HEK293 (cell line): ENCODE measurements at regions not wholly inside any gene's neighbourhood (a gene's known extent, or its start where the extent isn't known, plus 50 kb on each side); places are given as distances from the start of the nearest gene placed in this dataset.
A peak's percentile ranks its signal among the peaks of the same experiment; 100 is the strongest.

Source experiments
- CTCF ChIA-PET: fragments of 350-600 bp; formaldehyde crosslinking; extraction: SDS; loops from one replicate; lab custom pipeline; 2021; ENCODE audit warnings: antibody characterized with exemption; lab: Yijun Ruan, JAX
- POLR2A ChIA-PET: fragments of 300-600 bp; formaldehyde crosslinking; extraction: SDS; loops from one replicate; lab custom pipeline; 2020; ENCODE audit warnings: antibody characterized with exemption, inconsistent platforms; lab: Yijun Ruan, JAX
- H3K27ac ChIP-seq: fragments of 200-500 bp; sonication (Bioruptor generic); 2 replicates; pipeline ENCODE4 v1.5.1; 2014; ENCODE audit warnings: low read depth, low read length, control low read depth, inconsistent platforms; ENCODE audit errors: extremely low read depth
- H3K36me3 ChIP-seq, 2 experiments: fragments of 200-500 bp in 1 of 2; sonication (Bioruptor generic) in 1 of 2; 1 replicate in 1 of 2; 2 replicates in 1 of 2; pipeline ENCODE4 v1.5.1; 2014 to 2017; ENCODE audit warnings: inconsistent platforms in 2 of 2, low read length in 2 of 2; ENCODE audit not compliant: control insufficient read depth in 2 of 2, insufficient read depth in 1 of 2
- H3K4me1 ChIP-seq: fragments of 200-500 bp; sonication (Bioruptor generic); 2 replicates; pipeline ENCODE4 v1.5.1; 2014; ENCODE audit warnings: mild to moderate bottlenecking, low read length, inconsistent platforms; ENCODE audit not compliant: control insufficient read depth, insufficient read depth
- H3K4me3 ChIP-seq: 2 replicates; pipeline ENCODE4 v1.5.1; 2011; ENCODE audit warnings: low read depth, mild to moderate bottlenecking, control low read depth, low read length, moderate library complexity
- H3K9me3 ChIP-seq: fragments of 200-500 bp; sonication (Bioruptor generic); 2 replicates; pipeline ENCODE4 v1.5.1; 2014; ENCODE audit warnings: low read depth, low read length, inconsistent platforms; ENCODE audit not compliant: control insufficient read depth, insufficient read depth
- CTCF ChIP-seq: fragments of 450-650 bp; formaldehyde crosslinking; IDR thresholded peaks from 2 replicates; pipeline ENCODE4 v1.5.1; 2016; ENCODE audit warnings: missing biosample characterization, missing genetic modification characterization
- SCRT1 ChIP-seq: fragments of 450-650 bp; formaldehyde crosslinking; IDR thresholded peaks from 2 replicates; pipeline ENCODE4 v1.5.1; 2016; ENCODE audit warnings: missing biosample characterization, missing genetic modification characterization, borderline replicate concordance
- SCRT2 ChIP-seq: fragments of 450-650 bp; formaldehyde crosslinking; IDR thresholded peaks from 2 replicates; pipeline ENCODE4 v1.5.1; 2016; ENCODE audit warnings: missing biosample characterization, missing genetic modification characterization
- TCF7L2 ChIP-seq: IDR thresholded peaks from 2 replicates; pipeline ENCODE4 v1.6.1; 2011; ENCODE audit warnings: low read depth, mild to moderate bottlenecking, inconsistent platforms, low read length, moderate library complexity, borderline replicate concordance
- ZBTB20 ChIP-seq: fragments of 450-650 bp; formaldehyde crosslinking; IDR thresholded peaks from 2 replicates; pipeline ENCODE4 v1.5.1; 2016; ENCODE audit warnings: missing biosample characterization, missing genetic modification characterization
- ZBTB8A ChIP-seq: fragments of 450-650 bp; formaldehyde crosslinking; IDR thresholded peaks from 2 replicates; pipeline ENCODE4 v1.5.1; 2016; ENCODE audit warnings: missing biosample characterization, missing genetic modification characterization
- ZFP3 ChIP-seq: fragments of 450-650 bp; formaldehyde crosslinking; IDR thresholded peaks from 2 replicates; pipeline ENCODE4 v1.5.1; 2016; ENCODE audit warnings: low read depth, missing biosample characterization, missing genetic modification characterization
- ZNF138 ChIP-seq: fragments of 450-650 bp; formaldehyde crosslinking; IDR thresholded peaks from 2 replicates; pipeline ENCODE4 v1.5.1; 2016; ENCODE audit warnings: missing biosample characterization, missing genetic modification characterization, borderline replicate concordance
- ZNF140 ChIP-seq: fragments of 450-650 bp; formaldehyde crosslinking; IDR thresholded peaks from 2 replicates; pipeline ENCODE4 v1.5.1; 2016; ENCODE audit warnings: missing biosample characterization, missing genetic modification characterization
- ZNF2 ChIP-seq: fragments of 450-650 bp; formaldehyde crosslinking; IDR thresholded peaks from 2 replicates; pipeline ENCODE4 v1.5.1; 2016; ENCODE audit warnings: missing biosample characterization, missing genetic modification characterization
- ZNF223 ChIP-seq: fragments of 450-650 bp; formaldehyde crosslinking; IDR thresholded peaks from 2 replicates; pipeline ENCODE4 v1.5.1; 2016; ENCODE audit warnings: missing biosample characterization, missing genetic modification characterization
- ZNF24 ChIP-seq: fragments of 450-650 bp; formaldehyde crosslinking; IDR thresholded peaks from 2 replicates; pipeline ENCODE4 v1.5.1; 2016; ENCODE audit warnings: missing biosample characterization, missing genetic modification characterization
- ZNF518A ChIP-seq: fragments of 450-650 bp; formaldehyde crosslinking; conservative IDR thresholded peaks from 2 replicates; pipeline ENCODE4 v1.5.1; 2016; ENCODE audit warnings: low read depth, missing biosample characterization, missing genetic modification characterization
- ZNF555 ChIP-seq: fragments of 450-650 bp; formaldehyde crosslinking; conservative IDR thresholded peaks from 2 replicates; pipeline ENCODE4 v1.5.1; 2017; ENCODE audit warnings: missing biosample characterization, mild to moderate bottlenecking, missing genetic modification characterization, inconsistent platforms
- ZNF560 ChIP-seq: fragments of 450-650 bp; formaldehyde crosslinking; IDR thresholded peaks from 2 replicates; pipeline ENCODE4 v1.5.1; 2017; ENCODE audit warnings: missing biosample characterization, missing genetic modification characterization, borderline replicate concordance
- ZNF670 ChIP-seq: fragments of 450-650 bp; formaldehyde crosslinking; IDR thresholded peaks from 2 replicates; pipeline ENCODE4 v1.5.1; 2016; ENCODE audit warnings: missing biosample characterization, missing genetic modification characterization, low read depth
- ZNF777 ChIP-seq: fragments of 450-650 bp; formaldehyde crosslinking; IDR thresholded peaks from 2 replicates; pipeline ENCODE4 v1.5.1; 2017; ENCODE audit warnings: missing biosample characterization, missing genetic modification characterization, borderline replicate concordance
- ZNF830 ChIP-seq: fragments of 450-650 bp; IDR thresholded peaks from 2 replicates; pipeline ENCODE4 v1.5.0; 2018; ENCODE audit warnings: missing biosample characterization, missing genetic modification characterization, low read depth, mild to moderate bottlenecking, moderate library complexity
- ZNF843 ChIP-seq: fragments of 450-650 bp; formaldehyde crosslinking; IDR thresholded peaks from 2 replicates; pipeline ENCODE4 v1.5.1; 2016; ENCODE audit warnings: missing biosample characterization, missing genetic modification characterization

GRCh38 chr22:45101515-45102227 is 62.1 kb upstream of the NUP50 start (continued):
- TF ChIP-seq ZNF518A (tag by site-specific recombination), result no peak
- TF ChIP-seq ZNF140 (tag by site-specific recombination), result no peak
- TF ChIP-seq ZNF24 (tag by site-specific recombination), result no peak
- peak; percentile 23; the same call in 1 of the 2 replicates for TF ChIP-seq CTCF
- no peak for TF ChIP-seq ZNF843 (tag by site-specific recombination)
- no peak for TF ChIP-seq TCF7L2
- no peak for TF ChIP-seq ZNF560 (tag by site-specific recombination)
- no peak for TF ChIP-seq ZNF555 (tag by site-specific recombination)
- TF ChIP-seq ZNF223 (tag by site-specific recombination), result no peak
- TF ChIP-seq ZBTB20 (tag by site-specific recombination), result no peak
- TF ChIP-seq ZNF2 (tag by site-specific recombination), result no peak
- no peak for TF ChIP-seq SCRT1 (tag by site-specific recombination)
- TF ChIP-seq ZBTB8A, result no peak
- TF ChIP-seq, all 188 proteins: peak for 3

GRCh38 chr22:45102896-45103420 is 60.8 kb upstream of the NUP50 start:
- H3K4me3 ChIP-seq, result no peak overlapping the region
- TF ChIP-seq SCRT1 (tag by site-specific recombination) (peak; percentile 68; the same call in 1 of the 2 replicates), SCRT2 (tag by site-specific recombination) (peak; percentile 96), ZNF670 (no peak)
- CTCF ChIA-PET, result interaction anchor here (0.5 to 1.1 kb wide), 4 partner anchors 12 to 181 kb away, joined by 3 to 9 read pairs (median 4); no protein-coding TSS in a partner anchor
- POLR2A ChIA-PET, result no interaction called here
- H3K36me3 ChIP-seq, result no peaks in the 10 kb centered on the region
- H3K9me3 ChIP-seq, result no peaks in the 10 kb centered on the region
- no peaks in the 10 kb centered on the region for H3K4me1 ChIP-seq
- no peak overlapping the region for H3K27ac ChIP-seq

GRCh38 chr22:45103756-45104155 is 60.0 kb upstream of the NUP50 start:
- POLR2A ChIA-PET, result no interaction called here
- Histone ChIP-seq H3K36me3 (no peaks in the 10 kb centered on the region), H3K4me1 (no peaks in the 10 kb centered on the region), H3K27ac (no peak overlapping the region), H3K4me3 (no peak overlapping the region), H3K9me3 (no peaks in the 10 kb centered on the region)
- TF ChIP-seq ZNF830 (tag by site-specific recombination) (no peak), ZNF777 (tag by site-specific recombination) (no peak), ZFP3 (tag by site-specific recombination) (no peak), ZNF138 (tag by site-specific recombination) (no peak)
- CTCF ChIA-PET, result no interaction called here
